ENCODE measurements at regions not wholly inside any gene's neighbourhood (a gene's known extent, or its start where the extent isn't known, plus 50 kb on each side); places are given as distances from the start of the nearest gene placed in this dataset.
"Not testable (repeated sequence)": the region's sequence is repeated elsewhere in the genome, so short reads cannot be mapped to it uniquely, and the experiment has no call there.

DNA sequence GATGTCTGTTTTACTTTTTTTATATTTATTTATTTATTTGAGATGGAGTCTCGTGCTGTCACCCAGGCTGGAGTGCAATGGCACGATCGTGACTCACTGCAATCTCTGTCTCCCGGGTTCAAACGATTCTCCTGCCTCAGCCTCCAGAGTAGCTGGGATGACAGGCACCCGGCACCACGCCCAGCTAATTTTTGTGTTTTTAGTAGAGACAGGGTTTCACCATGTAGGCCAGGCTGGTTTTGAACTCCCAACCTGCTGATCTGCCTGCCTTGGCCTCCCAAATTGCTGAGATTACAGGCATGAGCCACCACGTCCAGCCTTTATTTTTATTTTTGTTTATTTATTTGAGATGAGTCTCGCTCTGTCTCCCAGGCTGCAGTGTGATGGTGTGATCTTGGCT lies 186.6 kb downstream of the SHOX start:
- CTCF ChIA-PET; H3K27me3 ChIP-seq (ENCODE audit: control insufficient read depth, insufficient read depth, low read length); BruUV-seq (replicated peaks); H3K23ac ChIP-seq (ENCODE audit: low read depth, low read length); POLR2A ChIA-PET (ENCODE audit: unreplicated experiment); H3K9ac ChIP-seq (ENCODE audit: low read depth, low read length); intact Hi-C loops (cut with micrococcal nuclease); DNase-seq; H2AFZ ChIP-seq (replicated peaks; ENCODE audit: low read length, poor library complexity); H3K4ac ChIP-seq (ENCODE audit: low read depth, low read length); H3K36me3 ChIP-seq (ENCODE audit: control insufficient read depth, insufficient read depth, low read length); H4K20me1 ChIP-seq (ENCODE audit: insufficient read depth, low read length); H3K27ac ChIP-seq (ENCODE audit: insufficient read depth, low read length); H2AK9ac ChIP-seq (replicated peaks; ENCODE audit: low read depth, low read length, poor library complexity); H2BK120ac ChIP-seq (ENCODE audit: low read depth, low read length); ATAC-seq (ENCODE audit: low read depth); dilution Hi-C loops (cut with HindIII; ENCODE audit: low sequenced_read_pairs, unreplicated experiment); H2BK15ac ChIP-seq (ENCODE audit: low read depth, low read length); H3K4me1 ChIP-seq (ENCODE audit: control insufficient read depth, insufficient read depth, low read length); H4K91ac ChIP-seq (ENCODE audit: insufficient read depth, low read depth, low read length); H3K14ac ChIP-seq (replicated peaks; ENCODE audit: low read depth, low read length); H3K4me2 ChIP-seq (ENCODE audit: low read depth, low read length); H3K56ac ChIP-seq (ENCODE audit: extremely low read depth, insufficient read depth, low read length); H2AK5ac ChIP-seq (ENCODE audit: low read depth, low read length); H3K9me1 ChIP-seq (ENCODE audit: insufficient read depth, low read length); H2BK5ac ChIP-seq (ENCODE audit: low read depth, low read length, poor library complexity, severe bottlenecking); H4K5ac ChIP-seq (ENCODE audit: low read depth, low read length); H2BK20ac ChIP-seq (ENCODE audit: low read depth, low read length); H3K79me1 ChIP-seq (ENCODE audit: low read depth in 1 of 2, low read length in 2 of 2); H3K9me3 ChIP-seq (ENCODE audit: control insufficient read depth, insufficient read depth, low read length); H3K18ac ChIP-seq (ENCODE audit: low read depth, low read length); H4K8ac ChIP-seq (ENCODE audit: low read depth in 2 of 2, low read length in 2 of 2); in situ Hi-C loops (cut with MboI; ENCODE audit: low sequenced_read_pairs); H3K4me3 ChIP-seq (ENCODE audit: insufficient read depth, low read depth, low read length): not testable (repeated sequence)
- WGBS, 2 experiments (ENCODE audit: extremely low coverage in 2 of 2, insufficient read length in 1 of 2) = 82% methylated on average over 3 of the region's 9 CpGs; no CpG with 5 or more reads in 1 of the 2 experiments
